SIG-M5 treated with dmso at 0.1 percent for 504 hours (cell line): ENCODE measurements at regions not wholly inside any gene's neighbourhood (a gene's known extent, or its start where the extent isn't known, plus 50 kb on each side); places are given as distances from the start of the nearest gene placed in this dataset.
"Not testable (repeated sequence)": the region's sequence is repeated elsewhere in the genome, so short reads cannot be mapped to it uniquely, and the experiment has no call there.

Experiments
- DNase-seq: peaks from one replicate; lab custom pipeline; 2025; ENCODE audit not compliant: unreplicated experiment; lab: John Stamatoyannopoulos, UW

GRCh38 chr1:163970151-163970550 lies 588.8 kb upstream of the PBX1 start:
- no peak for DNase-seq

GRCh38 chr1:163970699-163971098 lies 588.3 kb upstream of the PBX1 start:
- DNase-seq: no peak

GRCh38 chr1:163973586-163973985 lies 585.4 kb upstream of the PBX1 start:
- no peak for DNase-seq

- no peak for DNase-seq
Measured at GRCh38 chr1:163974120-163974519, 584.9 kb upstream of the PBX1 start.

- DNase-seq: no peak
Measured at GRCh38 chr1:163980394-163980793, 578.6 kb upstream of the PBX1 start.

- DNase-seq: no peak
Measured at GRCh38 chr1:163981500-163982030, 577.4 kb upstream of the PBX1 start.

GRCh38 chr1:163983097-163983496 lies 575.9 kb upstream of the PBX1 start:
- DNase-seq: no peak

GRCh38 chr1:163985700-163986099 lies 573.3 kb upstream of the PBX1 start:
- no peak for DNase-seq

GRCh38 chr1:163999131-163999530 lies 559.9 kb upstream of the PBX1 start:
- DNase-seq: no peak

- not testable (repeated sequence) for DNase-seq
Measured at GRCh38 chr1:164006186-164006585, 552.8 kb upstream of the PBX1 start.

GRCh38 chr1:164006621-164007020 lies 552.4 kb upstream of the PBX1 start:
- no peak for DNase-seq

GRCh38 chr1:164017239-164017638 lies 541.7 kb upstream of the PBX1 start:
- DNase-seq: no peak

- DNase-seq: no peak
Measured at GRCh38 chr1:164020391-164020790, 538.6 kb upstream of the PBX1 start.

- no peak for DNase-seq
Measured at GRCh38 chr1:164021813-164022212, 537.2 kb upstream of the PBX1 start.

- DNase-seq: no peak
Measured at GRCh38 chr1:164033782-164034181, 525.2 kb upstream of the PBX1 start.

GRCh38 chr1:164040754-164041153 lies 518.2 kb upstream of the PBX1 start:
- no peak for DNase-seq

- DNase-seq: no peak
Measured at GRCh38 chr1:164051782-164052181, 507.2 kb upstream of the PBX1 start.

- DNase-seq: no peak
Measured at GRCh38 chr1:164054331-164054730, 504.7 kb upstream of the PBX1 start.

GRCh38 chr1:164058198-164058597 lies 500.8 kb upstream of the PBX1 start:
- no peak for DNase-seq

GRCh38 chr1:164061528-164061927 lies 497.5 kb upstream of the PBX1 start:
- DNase-seq: no peak

GRCh38 chr1:164064501-164064900 lies 494.5 kb upstream of the PBX1 start:
- DNase-seq: no peak

- DNase-seq: no peak
Measured at GRCh38 chr1:164071288-164071687, 487.7 kb upstream of the PBX1 start.

- DNase-seq: no peak
Measured at GRCh38 chr1:164086832-164087231, 472.2 kb upstream of the PBX1 start.
